HEK293 (cell line): ENCODE measurements at regions not wholly inside any gene's neighbourhood (a gene's known extent, or its start where the extent isn't known, plus 50 kb on each side); places are given as distances from the start of the nearest gene placed in this dataset.
"Not testable (repeated sequence)": the region's sequence is repeated elsewhere in the genome, so short reads cannot be mapped to it uniquely, and the experiment has no call there.

Experiments used
- MZF1 ChIP-seq: fragments of 450-650 bp; formaldehyde crosslinking; IDR thresholded peaks from 2 replicates; pipeline ENCODE4 v1.5.1; 2017; ENCODE audit warnings: missing biosample characterization, missing genetic modification characterization, borderline replicate concordance
- YY1 ChIP-seq: fragments of 450-650 bp; formaldehyde crosslinking; IDR thresholded peaks from 2 replicates; pipeline ENCODE4 v1.5.1; 2018; ENCODE audit warnings: missing biosample characterization, missing genetic modification characterization
- ZNF341 ChIP-seq: fragments of 450-650 bp; formaldehyde crosslinking; IDR thresholded peaks from 2 replicates; pipeline ENCODE4; 2016; ENCODE audit warnings: low read depth, missing biosample characterization, missing genetic modification characterization

GRCh38 chr15:44824277-44825145 is 88.2 kb downstream of the TRIM69 start:
- TF ChIP-seq ZNF341, YY1, MZF1 (tag by site-specific recombination): not testable (repeated sequence)
